ENCODE measurements at regions not wholly inside any gene's neighbourhood (a gene's known extent, or its start where the extent isn't known, plus 50 kb on each side); places are given as distances from the start of the nearest gene placed in this dataset.

DNA sequence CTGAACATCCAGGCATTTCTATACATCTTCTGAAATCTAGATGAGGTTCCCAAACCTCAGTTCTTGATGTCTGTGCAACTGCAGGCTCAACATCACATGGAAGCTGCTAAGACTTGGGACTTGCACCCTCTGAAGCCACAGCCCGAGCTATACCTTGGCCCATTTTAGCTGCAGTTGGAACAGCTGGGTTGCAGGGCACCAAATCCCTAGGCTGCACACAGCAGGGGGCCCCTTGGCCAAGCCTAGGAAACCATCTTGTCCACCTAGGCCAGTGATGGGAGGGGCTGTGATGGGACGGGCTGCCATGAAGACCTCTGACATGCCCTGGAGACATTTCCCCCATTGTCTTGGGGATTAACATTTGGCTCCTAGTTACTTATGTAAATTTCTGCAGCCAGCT, 415.8 kb upstream of the SUCLG2 start:
- TF ChIP-seq POLR2A (IDR thresholded peaks at IDR 0.05; ENCODE audit: low read depth) (no peak), EP300 (IDR thresholded peaks at IDR 0.05) (no peak), CTCF (IDR thresholded peaks at IDR 0.05) (no peak)
